ENCODE measurements at regions not wholly inside any gene's neighbourhood (a gene's known extent, or its start where the extent isn't known, plus 50 kb on each side); places are given as distances from the start of the nearest gene placed in this dataset.

GRCh38 chr9:89679016-89679415 is 74.2 kb downstream of the GADD45G start:
- no peak for TF ChIP-seq ASH2L (IDR thresholded peaks at IDR 0.05; ENCODE audit: borderline replicate concordance, low read depth)
- TF ChIP-seq BRCA1 (IDR thresholded peaks at IDR 0.05; ENCODE audit: low read depth, low read length), result no peak
- no peak for TF ChIP-seq HDGF (IDR thresholded peaks at IDR 0.05)
- TF ChIP-seq, protein P1, sequence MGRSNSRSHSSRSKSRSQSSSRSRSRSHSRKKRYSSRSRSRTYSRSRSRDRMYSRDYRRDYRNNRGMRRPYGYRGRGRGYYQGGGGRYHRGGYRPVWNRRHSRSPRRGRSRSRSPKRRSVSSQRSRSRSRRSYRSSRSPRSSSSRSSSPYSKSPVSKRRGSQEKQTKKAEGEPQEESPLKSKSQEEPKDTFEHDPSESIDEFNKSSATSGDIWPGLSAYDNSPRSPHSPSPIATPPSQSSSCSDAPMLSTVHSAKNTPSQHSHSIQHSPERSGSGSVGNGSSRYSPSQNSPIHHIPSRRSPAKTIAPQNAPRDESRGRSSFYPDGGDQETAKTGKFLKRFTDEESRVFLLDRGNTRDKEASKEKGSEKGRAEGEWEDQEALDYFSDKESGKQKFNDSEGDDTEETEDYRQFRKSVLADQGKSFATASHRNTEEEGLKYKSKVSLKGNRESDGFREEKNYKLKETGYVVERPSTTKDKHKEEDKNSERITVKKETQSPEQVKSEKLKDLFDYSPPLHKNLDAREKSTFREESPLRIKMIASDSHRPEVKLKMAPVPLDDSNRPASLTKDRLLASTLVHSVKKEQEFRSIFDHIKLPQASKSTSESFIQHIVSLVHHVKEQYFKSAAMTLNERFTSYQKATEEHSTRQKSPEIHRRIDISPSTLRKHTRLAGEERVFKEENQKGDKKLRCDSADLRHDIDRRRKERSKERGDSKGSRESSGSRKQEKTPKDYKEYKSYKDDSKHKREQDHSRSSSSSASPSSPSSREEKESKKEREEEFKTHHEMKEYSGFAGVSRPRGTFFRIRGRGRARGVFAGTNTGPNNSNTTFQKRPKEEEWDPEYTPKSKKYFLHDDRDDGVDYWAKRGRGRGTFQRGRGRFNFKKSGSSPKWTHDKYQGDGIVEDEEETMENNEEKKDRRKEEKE (IDR thresholded peaks at IDR 0.05), result no peak
- no peak for TF ChIP-seq ZBTB33 (IDR thresholded peaks at IDR 0.05)
- no peak for TF ChIP-seq CHD4 (IDR thresholded peaks at IDR 0.05)
- no peak for TF ChIP-seq ZZZ3 (IDR thresholded peaks at IDR 0.05; ENCODE audit: control insufficient read depth, insufficient read length, low read depth)
- no peak for TF ChIP-seq GABPA (IDR thresholded peaks at IDR 0.05; ENCODE audit: low read depth)
- TF ChIP-seq KAT2A (conservative IDR thresholded peaks at IDR 0.05; ENCODE audit: control insufficient read depth, low read depth, low read length), result no peak
- peaks cover 4% of the 10 kb centered on the region; the same call in 1 of the 2 replicates for H3K4me1 ChIP-seq (ENCODE audit: control insufficient read depth, insufficient read depth, low read length)
- SMC1A ChIA-PET (ENCODE audit: uncharacterized antibody, unreplicated experiment), result no interaction called here
- no peak overlapping the region for H3K4me3 ChIP-seq
- H4K20me1 ChIP-seq (ENCODE audit: control insufficient read depth, insufficient read depth), result no peaks in the 10 kb centered on the region
- no peaks in the 10 kb centered on the region; a peak in 1 of 4 replicates for H3K27me3 ChIP-seq (replicated peaks in 1 of 2; ENCODE audit: control insufficient read depth in 2 of 2, insufficient read depth in 2 of 2, low read length in 1 of 2)
- ATAC-seq (no peak), DNase-seq (ENCODE audit: low read depth, low spot score) (no peak), FAIRE-seq (no peak)
- in situ Hi-C loops (cut with MboI), result no loop called here
- H3K4me2 ChIP-seq (ENCODE audit: control insufficient read depth, insufficient read depth), result no peak overlapping the region
- WGBS (ENCODE audit: insufficient coverage, insufficient replicate concordance, low lambda C conversion rate, missing lambda C conversion rate), result 43% methylated on average over 9 of the region's 9 CpGs
- H3K9ac ChIP-seq (ENCODE audit: control insufficient read depth, insufficient read depth, low read length), result no peak overlapping the region
- H3K36me3 ChIP-seq (ENCODE audit: control insufficient read depth in 2 of 2, insufficient read depth in 2 of 2, low read length in 1 of 2), result no peaks in the 10 kb centered on the region
- H3K27ac ChIP-seq (ENCODE audit: control insufficient read depth, insufficient read depth), result no peak overlapping the region
- H2AFZ ChIP-seq (ENCODE audit: control insufficient read depth, low read depth, low read length), result no peak overlapping the region
- CTCF ChIA-PET, result no interaction called here
- no peaks in the 10 kb centered on the region for H3K79me2 ChIP-seq (ENCODE audit: control insufficient read depth, insufficient read depth, low read length)
- intact Hi-C loops (cut with micrococcal nuclease; ENCODE audit: unreplicated experiment), result no loop called here
- RAD21 ChIA-PET (ENCODE audit: unreplicated experiment), result no interaction called here
- no TSS peak for BruUV-seq (replicated peaks)
- peaks cover 1% of the 10 kb centered on the region; the same call in 1 of the 3 replicates for H3K9me3 ChIP-seq (replicated peaks; ENCODE audit: control insufficient read depth, insufficient read depth, low read length)
- POLR2A ChIA-PET, result no interaction called here
